ENCODE measurements at regions not wholly inside any gene's neighbourhood (a gene's known extent, or its start where the extent isn't known, plus 50 kb on each side); places are given as distances from the start of the nearest gene placed in this dataset.
A peak's percentile ranks its signal among the peaks of the same experiment; 100 is the strongest.

- Histone ChIP-seq H3K36me3 (ENCODE audit: control insufficient read depth in 4 of 4, insufficient read depth in 4 of 4, low read length in 4 of 4) (no peaks in the 10 kb centered on the region), H3K4me1 (ENCODE audit: control insufficient read depth in 5 of 5, insufficient read depth in 5 of 5, low read length in 5 of 5) (no peaks in the 10 kb centered on the region), H3K9ac (ENCODE audit: insufficient read depth in 1 of 2, low read length in 2 of 2) (no peak overlapping the region), H3K27me3 (ENCODE audit: control insufficient read depth in 3 of 3, insufficient read depth in 3 of 3, low read length in 2 of 3) (no peaks in the 10 kb centered on the region), H3K4me3 (no peak overlapping the region), H3K27ac (ENCODE audit: low read depth in 1 of 2, low read length in 1 of 2) (no peak overlapping the region), H3K9me3 (ENCODE audit: control insufficient read depth in 4 of 4, insufficient read depth in 3 of 4, low read length in 3 of 4) (no peaks in the 10 kb centered on the region)
- peak; percentile 71 for ATAC-seq (ENCODE audit: insufficient read depth, low FRiP score)
- peak in 1 of 3 donors; percentile 11 for DNase-seq
- TF ChIP-seq CTCF (IDR thresholded peaks at IDR 0.05; ENCODE audit: control extremely low read depth, extremely low read depth): no peak
- WGBS, 2 donors: 69 to 74% methylated on average over 3 of the region's 3 CpGs
These were observed 51.7 kb upstream of the ACADM start for GRCh38 chr1:75672528-75673393.

- Histone ChIP-seq H3K4me1 (ENCODE audit: control insufficient read depth in 5 of 5, insufficient read depth in 5 of 5, low read length in 5 of 5) (no peaks in the 10 kb centered on the region), H3K27ac (ENCODE audit: low read depth in 1 of 2, low read length in 1 of 2) (no peak overlapping the region), H3K9ac (ENCODE audit: insufficient read depth in 1 of 2, low read length in 2 of 2) (no peak overlapping the region), H3K27me3 (ENCODE audit: control insufficient read depth in 3 of 3, insufficient read depth in 3 of 3, low read length in 2 of 3) (no peaks in the 10 kb centered on the region), H3K9me3 (ENCODE audit: control insufficient read depth in 4 of 4, insufficient read depth in 3 of 4, low read length in 3 of 4) (no peaks in the 10 kb centered on the region), H3K36me3 (ENCODE audit: control insufficient read depth in 4 of 4, insufficient read depth in 4 of 4, low read length in 4 of 4) (no peaks in the 10 kb centered on the region), H3K4me3 (no peak overlapping the region)
- ATAC-seq (ENCODE audit: insufficient read depth, low FRiP score) (peak; percentile 31), DNase-seq (no peak)
- no peak for TF ChIP-seq CTCF (IDR thresholded peaks at IDR 0.05; ENCODE audit: control extremely low read depth, extremely low read depth)
- 77 to 100% methylated on average over 1 of the region's 1 CpG for WGBS, 2 donors
These were observed 51.1 kb upstream of the ACADM start for GRCh38 chr1:75673399-75673798.

GRCh38 chr1:75673885-75674284 lies 50.6 kb upstream of the ACADM start:
- 90 to 92% methylated on average over 1 of the region's 1 CpG for WGBS, 2 donors
- H3K27ac ChIP-seq (ENCODE audit: low read depth in 1 of 2, low read length in 1 of 2): no peak overlapping the region
- H3K9me3 ChIP-seq (ENCODE audit: control insufficient read depth in 4 of 4, insufficient read depth in 3 of 4, low read length in 3 of 4): no peaks in the 10 kb centered on the region
- no peaks in the 10 kb centered on the region for H3K4me1 ChIP-seq (ENCODE audit: control insufficient read depth in 5 of 5, insufficient read depth in 5 of 5, low read length in 5 of 5)
- TF ChIP-seq CTCF (IDR thresholded peaks at IDR 0.05; ENCODE audit: control extremely low read depth, extremely low read depth): no peak
- no peak overlapping the region for H3K4me3 ChIP-seq
- no peaks in the 10 kb centered on the region for H3K36me3 ChIP-seq (ENCODE audit: control insufficient read depth in 4 of 4, insufficient read depth in 4 of 4, low read length in 4 of 4)
- no peak overlapping the region for H3K9ac ChIP-seq (ENCODE audit: insufficient read depth in 1 of 2, low read length in 2 of 2)
- ATAC-seq (ENCODE audit: insufficient read depth, low FRiP score): no peak
- H3K27me3 ChIP-seq (ENCODE audit: control insufficient read depth in 3 of 3, insufficient read depth in 3 of 3, low read length in 2 of 3): no peaks in the 10 kb centered on the region
- no peak for DNase-seq
